ENCODE measurements at regions not wholly inside any gene's neighbourhood (a gene's known extent, or its start where the extent isn't known, plus 50 kb on each side); places are given as distances from the start of the nearest gene placed in this dataset.
"Not testable (repeated sequence)": the region's sequence is repeated elsewhere in the genome, so short reads cannot be mapped to it uniquely, and the experiment has no call there.

GRCh38 chr4:151851354-151851753 lies 90.5 kb upstream of the GATB start:
- POLR2A ChIA-PET: no interaction called here
- no peak for TF ChIP-seq L3MBTL2 (conservative IDR thresholded peaks at IDR 0.05)
- TF ChIP-seq HDGF (IDR thresholded peaks at IDR 0.05; ENCODE audit: borderline replicate concordance): no peak
- TF ChIP-seq BHLHE40 (IDR thresholded peaks at IDR 0.05; ENCODE audit: borderline replicate concordance): no peak
- no peak for TF ChIP-seq PKNOX1 (IDR thresholded peaks at IDR 0.05)
- CTCF ChIA-PET: no interaction called here
- DNase-seq (ENCODE audit: extremely low spot score): no peak

- no peak for DNase-seq (ENCODE audit: extremely low spot score)
- POLR2A ChIA-PET: no interaction called here
- CTCF ChIA-PET: interaction anchor here (0.6 kb wide), 2 partner anchors 206 to 210 kb away, joined by 3 read pairs; no protein-coding TSS in a partner anchor
- TF ChIP-seq CTBP1 (IDR thresholded peaks at IDR 0.05; ENCODE audit: borderline replicate concordance): no peak
- TF ChIP-seq ELF4 (IDR thresholded peaks at IDR 0.05): no peak
- TF ChIP-seq FOXM1 (IDR thresholded peaks at IDR 0.05; ENCODE audit: borderline replicate concordance): no peak
- no peak for TF ChIP-seq PKNOX1 (IDR thresholded peaks at IDR 0.05)
- TF ChIP-seq NFRKB (IDR thresholded peaks at IDR 0.05): no peak
- no peak for TF ChIP-seq SP1 (IDR thresholded peaks at IDR 0.05)
- no peak for TF ChIP-seq FOXK2 (IDR thresholded peaks at IDR 0.05)
Observed at GRCh38 chr4:151850791-151851213, 90.0 kb upstream of the GATB start.

GRCh38 chr4:151845551-151845950 lies 84.7 kb upstream of the GATB start:
- DNase-seq (ENCODE audit: extremely low spot score); CTCF ChIA-PET; POLR2A ChIA-PET: not testable (repeated sequence)

GRCh38 chr4:151842430-151843079 lies 81.7 kb upstream of the GATB start:
- POLR2A ChIA-PET: no interaction called here
- TF ChIP-seq SUZ12 (IDR thresholded peaks at IDR 0.05) (no peak), FOXA1 (IDR thresholded peaks at IDR 0.05) (no peak), FOXK2 (IDR thresholded peaks at IDR 0.05) (no peak), CTBP1 (IDR thresholded peaks at IDR 0.05; ENCODE audit: borderline replicate concordance) (no peak), TARDBP (IDR thresholded peaks at IDR 0.05) (no peak), ZNF384 (IDR thresholded peaks at IDR 0.05) (no peak), FOXM1 (IDR thresholded peaks at IDR 0.05; ENCODE audit: borderline replicate concordance) (no peak), ELF4 (IDR thresholded peaks at IDR 0.05) (no peak), PKNOX1 (IDR thresholded peaks at IDR 0.05) (no peak), L3MBTL2 (conservative IDR thresholded peaks at IDR 0.05) (no peak), NFRKB (IDR thresholded peaks at IDR 0.05) (no peak), SP1 (IDR thresholded peaks at IDR 0.05) (no peak), HDGF (IDR thresholded peaks at IDR 0.05; ENCODE audit: borderline replicate concordance) (no peak)
- no peak for DNase-seq (ENCODE audit: extremely low spot score)
- CTCF ChIA-PET: interaction anchor here (0.6 kb wide), 1 partner anchor 553 kb away, joined by 3 read pairs; no protein-coding TSS in a partner anchor

- CTCF ChIA-PET: no interaction called here
- TF ChIP-seq SP1 (IDR thresholded peaks at IDR 0.05) (no peak), NFRKB (IDR thresholded peaks at IDR 0.05) (no peak)
- POLR2A ChIA-PET: no interaction called here
- DNase-seq (ENCODE audit: extremely low spot score): no peak
Observed at GRCh38 chr4:151841107-151841506, 80.3 kb upstream of the GATB start.

- TF ChIP-seq ELF4 (IDR thresholded peaks at IDR 0.05): no peak
- no peak for DNase-seq (ENCODE audit: extremely low spot score)
- ChIA-PET CTCF (no interaction called here), POLR2A (no interaction called here)
Observed at GRCh38 chr4:151835467-151835866, 74.7 kb upstream of the GATB start.

- TF ChIP-seq SUZ12 (IDR thresholded peaks at IDR 0.05) (no peak), BHLHE40 (IDR thresholded peaks at IDR 0.05; ENCODE audit: borderline replicate concordance) (no peak), FOXA1 (IDR thresholded peaks at IDR 0.05) (no peak), ARNT (IDR thresholded peaks at IDR 0.05) (no peak), CTBP1 (IDR thresholded peaks at IDR 0.05; ENCODE audit: borderline replicate concordance) (no peak), FOXM1 (IDR thresholded peaks at IDR 0.05; ENCODE audit: borderline replicate concordance) (no peak), L3MBTL2 (conservative IDR thresholded peaks at IDR 0.05) (no peak), LEF1 (IDR thresholded peaks at IDR 0.05; ENCODE audit: borderline replicate concordance) (no peak), SP1 (IDR thresholded peaks at IDR 0.05) (no peak), ELF4 (IDR thresholded peaks at IDR 0.05) (no peak), ZNF384 (IDR thresholded peaks at IDR 0.05) (no peak), PKNOX1 (IDR thresholded peaks at IDR 0.05) (no peak), FOXK2 (IDR thresholded peaks at IDR 0.05) (no peak), HDGF (IDR thresholded peaks at IDR 0.05; ENCODE audit: borderline replicate concordance) (no peak), NFRKB (IDR thresholded peaks at IDR 0.05) (no peak), TARDBP (IDR thresholded peaks at IDR 0.05) (no peak)
- CTCF ChIA-PET: interaction anchor here (1.2 kb wide), 1 partner anchor 32 kb away, joined by 3 read pairs; no protein-coding TSS in a partner anchor
- POLR2A ChIA-PET: no interaction called here
- no peak for DNase-seq (ENCODE audit: extremely low spot score)
Observed at GRCh38 chr4:151833174-151833573, 72.4 kb upstream of the GATB start.
